GM21447 (cell line): ENCODE measurements at regions not wholly inside any gene's neighbourhood (a gene's known extent, or its start where the extent isn't known, plus 50 kb on each side); places are given as distances from the start of the nearest gene placed in this dataset.

Source experiments
- ATAC-seq: cut with Tn5 transposase; IDR thresholded peaks from one replicate; pipeline ENCODE4 v1.9.1; 2021; ENCODE audit not compliant: unreplicated experiment

- no peak for ATAC-seq
These were observed 71.5 kb upstream of the PTGFR start for GRCh38 chr1:78419309-78419708.

- no peak for ATAC-seq
These were observed 70.6 kb upstream of the PTGFR start for GRCh38 chr1:78420181-78420580.

- no peak for ATAC-seq
These were observed 70.1 kb upstream of the PTGFR start for GRCh38 chr1:78420688-78421087.

GRCh38 chr1:78424720-78425119 lies 66.1 kb upstream of the PTGFR start:
- ATAC-seq, result no peak

- no peak for ATAC-seq
These were observed 64.4 kb upstream of the PTGFR start for GRCh38 chr1:78426408-78426807.

- no peak for ATAC-seq
These were observed 63.3 kb upstream of the PTGFR start for GRCh38 chr1:78427506-78427905.

- ATAC-seq, result no peak
These were observed 58.8 kb upstream of the PTGFR start for GRCh38 chr1:78432016-78432415.

- no peak for ATAC-seq
These were observed 56.4 kb upstream of the PTGFR start for GRCh38 chr1:78434351-78434750.

- ATAC-seq, result no peak
These were observed 53.8 kb upstream of the PTGFR start for GRCh38 chr1:78436961-78437360.

GRCh38 chr1:78437396-78437795 lies 53.4 kb upstream of the PTGFR start:
- no peak for ATAC-seq

GRCh38 chr1:78437941-78438340 lies 52.8 kb upstream of the PTGFR start:
- no peak for ATAC-seq

- ATAC-seq, result no peak
These were observed 50.4 kb upstream of the PTGFR start for GRCh38 chr1:78440381-78440793.
